A172 (cell line): ENCODE measurements at regions not wholly inside any gene's neighbourhood (a gene's known extent, or its start where the extent isn't known, plus 50 kb on each side); places are given as distances from the start of the nearest gene placed in this dataset.

Experiments used
- DNase-seq: peaks from one replicate; pipeline ENCODE4 v3.0.0-alpha.2; 2015; ENCODE audit warnings: low spot score

DNA sequence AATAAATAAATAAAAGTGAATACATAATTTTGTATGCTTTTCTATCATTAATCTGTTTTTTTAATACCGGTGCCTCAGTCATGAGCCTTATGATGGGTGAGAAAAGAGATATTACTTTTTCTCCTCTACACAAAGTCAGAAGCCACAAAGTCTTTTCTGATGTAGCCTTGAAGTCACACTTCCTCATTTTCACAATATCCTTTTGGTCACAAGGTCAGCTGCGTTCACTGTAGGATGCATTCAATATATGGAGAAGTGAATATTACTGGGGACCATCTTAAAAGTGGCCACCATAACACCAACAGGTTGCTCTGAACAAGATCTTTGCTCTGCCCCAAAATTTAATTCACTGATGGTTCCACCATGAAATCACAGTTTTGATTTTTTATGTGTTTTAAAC lies 83.3 kb upstream of the TNR start:
- DNase-seq = no peak

DNA sequence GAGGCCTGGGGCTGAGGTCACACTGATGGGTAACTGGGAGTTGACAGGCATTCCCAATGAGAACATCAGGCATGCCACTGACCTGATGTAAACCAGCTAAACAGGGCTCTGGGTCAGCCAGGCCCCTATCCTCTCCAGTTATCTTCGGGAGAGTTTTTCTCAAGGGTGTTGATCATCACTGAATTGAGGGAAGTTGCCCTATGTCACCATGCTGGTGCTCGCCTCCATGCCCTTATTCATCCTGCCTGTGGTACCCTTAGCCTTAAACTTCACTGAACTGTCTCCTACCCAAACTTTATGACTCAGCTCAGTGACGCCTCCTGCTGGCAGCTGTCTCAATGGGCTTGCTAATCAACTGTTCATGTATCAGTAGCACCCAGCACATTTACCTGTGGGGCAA lies 80.7 kb upstream of the TNR start:
- no peak for DNase-seq

DNA sequence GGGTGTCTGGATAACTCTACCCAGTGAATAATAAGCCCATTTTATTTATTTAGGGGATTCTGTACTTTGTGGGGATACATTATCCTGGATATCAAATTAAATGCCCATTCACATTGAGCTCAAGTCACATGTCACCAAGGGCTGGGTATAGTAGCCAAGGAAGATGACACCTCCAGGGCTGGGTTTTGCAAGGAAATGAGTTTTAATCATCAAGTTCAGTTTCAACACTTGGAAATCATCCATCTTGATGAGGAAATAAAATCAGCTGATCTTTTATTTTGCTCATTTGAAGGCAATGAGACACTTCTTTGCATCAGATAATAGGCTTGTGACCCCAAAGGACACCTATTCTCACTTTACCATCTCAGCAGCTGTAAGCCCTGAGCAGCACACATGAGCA lies 80.0 kb upstream of the TNR start:
- DNase-seq = no peak

DNA sequence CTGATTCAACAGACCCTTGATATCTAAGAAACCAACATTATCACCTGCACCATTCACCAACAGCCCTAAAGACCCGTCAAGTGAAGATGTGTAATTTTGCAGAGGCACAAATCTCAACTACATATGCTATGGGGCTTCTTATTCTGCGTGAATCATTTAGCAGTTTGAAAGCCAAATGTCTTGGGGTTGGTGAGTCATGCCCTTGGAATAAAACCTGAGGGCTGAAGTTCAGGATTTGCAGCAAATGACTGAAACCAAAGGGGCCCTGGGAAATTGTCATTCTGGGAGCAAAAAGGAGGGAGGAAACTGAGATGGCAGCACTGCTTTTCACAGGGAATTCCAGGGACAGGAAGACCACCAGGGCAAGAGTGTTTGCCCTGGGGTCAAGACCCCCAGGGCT lies 79.2 kb upstream of the TNR start:
- no peak for DNase-seq

DNA sequence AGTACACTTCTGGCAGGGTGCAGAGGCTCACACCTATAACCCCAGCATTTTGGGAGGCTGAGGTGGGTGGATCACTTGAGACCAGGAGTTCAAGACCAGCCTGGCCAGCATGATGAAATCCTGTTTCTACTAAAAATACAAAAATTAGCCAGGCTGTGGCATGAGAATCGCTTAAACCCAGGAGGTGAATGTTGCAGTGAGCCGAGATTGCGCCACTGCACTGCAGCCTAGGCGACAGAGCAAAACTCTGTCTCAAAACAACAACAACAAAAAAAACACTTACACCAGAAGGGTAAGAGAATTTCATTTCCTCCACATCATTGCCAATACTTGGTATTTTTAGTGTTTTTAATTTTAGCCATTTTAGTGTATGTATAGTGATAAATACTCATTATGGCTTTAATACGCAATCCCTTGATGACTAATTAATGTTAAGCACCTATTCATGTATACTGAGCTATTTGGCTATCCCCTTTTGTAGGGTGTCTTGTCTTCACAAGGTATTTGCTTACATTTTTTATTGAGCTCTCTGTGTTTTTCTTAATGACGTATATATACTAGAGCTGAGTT lies 77.1 kb upstream of the TNR start:
- no peak for DNase-seq

DNA sequence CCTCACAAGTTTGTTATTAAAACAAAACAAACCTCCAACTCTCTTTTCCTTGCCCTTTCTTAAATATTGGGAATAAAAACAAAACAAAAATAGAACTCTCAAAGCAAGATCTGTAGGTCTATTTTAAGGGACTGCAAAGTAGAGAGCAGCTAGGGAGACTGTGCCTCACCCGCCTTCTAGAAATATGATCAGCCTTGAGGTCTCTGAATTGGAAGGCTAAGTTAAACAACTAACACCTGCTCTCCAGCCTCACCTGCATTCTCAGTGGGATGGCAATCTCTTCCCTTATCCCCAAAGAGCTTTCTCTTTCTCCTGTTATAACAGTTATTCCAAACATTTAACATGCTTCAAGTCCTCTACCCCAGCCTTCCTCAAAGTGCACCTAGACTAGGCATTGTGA lies 75.5 kb upstream of the TNR start:
- DNase-seq = no peak

DNA sequence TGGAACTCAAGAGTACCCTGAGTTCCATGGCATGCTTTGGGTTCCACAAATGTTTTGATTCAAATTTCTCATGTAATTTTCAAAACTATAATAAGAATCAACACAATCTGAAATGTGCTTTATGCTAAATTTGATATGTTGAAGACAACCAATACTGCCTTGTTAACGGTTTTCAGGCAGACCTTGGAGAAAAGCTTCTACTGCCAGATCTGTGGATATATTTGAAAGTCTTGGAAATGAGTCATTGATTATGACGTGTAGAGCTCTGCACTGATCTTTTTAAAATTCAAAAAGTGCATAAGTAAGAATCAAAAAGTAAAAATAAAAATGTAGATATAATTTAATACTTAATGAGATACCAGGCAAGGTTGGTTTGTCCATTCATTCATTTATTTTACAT lies 74.0 kb upstream of the TNR start:
- no peak for DNase-seq

DNA sequence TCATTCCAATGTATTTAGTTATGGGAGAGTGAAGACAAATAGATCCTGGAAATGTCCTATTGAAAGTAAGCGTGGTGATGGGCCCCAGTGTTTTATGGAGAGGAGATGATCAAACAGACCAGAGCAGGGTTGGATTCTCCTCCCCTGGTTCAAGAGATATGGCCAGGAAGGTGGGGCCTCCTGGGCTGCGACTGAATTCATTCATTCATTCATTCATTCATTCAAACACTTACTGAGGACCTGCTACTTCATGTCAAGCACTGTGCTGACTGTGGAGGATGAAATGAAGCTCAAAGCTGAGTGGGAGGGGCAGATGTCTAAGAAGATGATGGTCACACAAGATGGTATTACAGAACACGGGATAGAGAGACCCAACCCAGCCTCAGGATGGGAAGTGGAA lies 71.5 kb upstream of the TNR start:
- DNase-seq = no peak

DNA sequence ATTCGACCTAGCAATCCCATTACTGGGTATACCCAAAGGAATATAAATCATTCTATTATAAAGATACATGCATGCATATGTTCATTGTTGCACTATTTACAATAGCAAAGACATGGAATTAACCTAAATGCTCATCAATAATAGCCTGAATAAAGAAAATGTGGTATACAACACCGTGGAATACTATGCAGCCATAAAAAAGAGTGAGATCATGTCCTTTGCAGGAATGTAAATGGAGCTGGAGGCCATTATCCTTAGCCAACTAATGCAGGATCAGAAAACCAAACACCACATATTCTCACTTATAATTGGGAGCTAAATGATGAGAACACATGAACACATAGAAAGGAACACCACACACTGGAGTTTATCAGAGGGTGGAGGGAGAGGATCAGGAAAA lies 69.5 kb upstream of the TNR start:
- DNase-seq = no peak

DNA sequence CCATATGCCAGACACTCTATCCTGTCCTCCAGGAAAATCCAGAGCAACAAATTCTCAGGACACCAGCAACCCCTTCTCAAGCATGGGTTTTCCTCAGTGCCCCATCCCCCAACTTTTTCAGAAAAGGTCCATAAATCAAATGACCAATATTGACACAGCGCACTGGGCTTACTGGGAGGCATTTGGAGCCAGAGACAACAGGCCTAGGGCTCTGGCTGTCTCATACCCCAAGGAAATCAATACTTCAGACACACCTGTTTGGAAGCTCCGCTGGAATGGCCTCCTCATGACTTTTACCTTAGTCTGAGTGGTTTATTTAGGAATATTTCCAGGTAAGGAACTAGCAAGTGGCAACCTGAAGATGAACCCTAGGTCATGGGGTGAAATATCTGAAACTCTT lies 66.9 kb upstream of the TNR start:
- DNase-seq = no peak

DNA sequence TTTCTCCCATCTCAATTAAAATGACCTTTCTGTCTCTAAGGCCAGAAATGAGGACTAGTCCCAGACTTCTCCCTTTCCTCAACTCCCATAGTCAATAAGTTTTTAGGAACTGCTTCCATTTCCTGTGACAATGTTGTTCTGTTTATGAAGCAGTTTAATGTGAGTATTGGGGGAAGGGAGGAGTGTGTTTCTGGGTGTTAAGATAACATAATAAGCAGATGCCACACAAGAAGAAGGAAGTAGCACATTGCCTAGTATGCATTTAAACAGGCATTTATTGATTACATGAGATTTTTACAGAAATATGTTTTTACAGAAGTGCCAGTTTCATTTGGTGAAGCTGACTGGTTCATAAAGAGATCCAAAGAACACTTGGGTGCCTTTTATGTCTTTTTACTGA lies 65.6 kb upstream of the TNR start:
- DNase-seq = no peak

DNA sequence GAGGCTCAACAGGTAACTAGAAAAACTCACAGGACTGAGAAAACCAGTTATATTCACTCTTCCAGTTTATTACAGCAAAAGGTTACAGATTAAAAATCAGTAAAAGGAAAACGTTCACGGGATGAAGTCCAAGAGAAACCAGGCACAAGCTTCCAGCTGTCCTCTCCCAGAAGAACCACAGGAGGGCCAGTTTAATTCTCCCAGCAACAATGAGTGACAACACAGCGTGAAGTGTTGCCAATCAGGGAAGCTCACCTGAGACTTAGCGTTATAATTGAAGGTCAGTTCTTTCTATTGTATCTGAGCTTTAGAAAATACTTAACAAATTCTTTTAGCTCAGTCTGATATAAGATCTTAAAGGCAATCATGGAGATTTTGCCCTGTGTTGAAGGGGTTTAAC lies 65.2 kb upstream of the TNR start:
- DNase-seq = no peak

DNA sequence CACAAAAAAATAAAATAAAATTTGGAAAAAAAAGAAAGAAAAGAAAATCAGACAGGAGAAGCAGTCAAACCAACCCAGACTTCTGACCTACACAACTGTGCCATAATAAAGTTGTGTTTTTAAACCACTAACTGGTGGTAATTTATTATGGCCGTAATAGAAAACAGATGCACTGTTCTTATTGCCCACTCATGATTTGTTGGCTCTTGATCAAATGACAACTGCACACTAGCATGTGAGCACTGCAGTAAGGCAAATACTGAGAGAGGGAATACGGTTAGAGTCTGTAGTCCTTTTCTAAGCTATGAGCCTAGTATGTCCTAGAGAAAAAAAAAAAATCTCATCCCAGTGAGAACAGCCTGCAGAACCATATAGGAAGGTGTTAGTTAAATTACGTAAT lies 61.2 kb upstream of the TNR start:
- no peak for DNase-seq

DNA sequence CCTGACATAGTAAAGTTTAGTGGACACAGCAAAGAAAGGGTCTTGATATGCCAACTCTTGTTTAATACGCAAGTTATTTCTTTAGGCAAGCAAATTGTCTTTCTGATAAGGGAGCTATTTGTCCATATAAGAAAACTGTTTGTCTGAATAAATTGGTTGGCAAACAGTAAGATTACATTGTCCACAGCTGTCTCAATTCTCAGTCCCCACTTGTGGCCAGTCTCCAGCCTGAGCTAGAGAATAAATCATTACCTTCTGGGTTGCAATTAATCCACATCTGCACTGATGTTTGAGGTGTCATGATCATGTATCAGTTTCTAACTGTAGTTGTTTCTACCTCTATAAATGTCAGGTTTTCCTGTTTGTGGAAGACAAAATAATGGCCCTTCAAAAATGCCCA lies 60.0 kb upstream of the TNR start:
- DNase-seq = no peak

DNA sequence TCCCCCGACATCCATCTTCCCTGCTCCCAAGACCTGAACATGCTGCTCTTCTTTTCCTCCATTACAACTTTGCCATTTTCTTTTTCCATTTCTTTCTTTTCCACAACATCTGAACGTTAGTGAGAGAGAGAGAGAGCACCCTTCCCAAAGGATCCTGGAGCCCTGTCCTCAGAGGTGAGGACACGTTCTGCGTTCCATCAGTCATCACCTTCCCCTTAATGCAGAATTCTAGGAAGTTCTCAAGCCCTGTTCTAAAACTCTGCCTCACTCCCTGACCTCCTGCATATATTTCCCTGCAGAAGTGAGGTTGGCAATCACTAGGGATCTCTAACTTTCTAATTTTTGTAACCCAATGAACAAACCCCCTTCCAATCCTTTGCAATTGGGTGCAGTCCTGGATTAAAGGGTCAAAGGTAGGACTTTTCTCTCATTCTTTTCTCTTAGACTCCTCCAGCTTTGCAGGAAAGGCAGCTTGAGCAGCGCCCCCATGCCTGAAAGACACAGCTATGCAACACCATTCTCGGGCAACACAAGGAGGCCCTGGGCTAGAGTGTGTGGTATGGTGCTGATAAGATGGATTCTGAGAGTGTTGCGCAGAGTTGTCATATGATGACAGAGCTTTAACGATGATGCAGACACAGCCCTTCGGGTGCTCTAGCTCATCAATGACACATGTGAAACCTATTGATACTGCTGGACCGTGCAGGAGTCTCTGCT lies 59.2 kb upstream of the TNR start:
- no peak for DNase-seq

DNA sequence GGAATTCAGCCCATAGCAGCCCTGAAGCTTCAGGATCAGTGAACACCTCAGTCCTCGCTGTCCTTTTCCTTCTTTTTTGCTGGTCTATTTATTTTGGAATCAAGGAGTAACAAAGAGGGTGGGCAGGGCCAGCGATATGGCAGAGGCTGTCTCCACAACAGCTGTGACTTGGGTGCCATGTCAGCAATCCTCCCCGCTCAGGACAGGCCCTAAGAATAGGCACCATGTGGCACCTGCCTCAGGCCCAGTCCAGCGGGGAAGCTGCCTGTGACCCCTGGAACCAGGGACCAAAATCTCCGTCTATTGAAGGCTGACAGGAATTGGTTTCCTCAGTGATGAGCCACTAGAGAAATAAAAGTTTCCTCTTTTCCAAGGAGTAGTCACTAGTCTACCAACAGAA lies 58.6 kb upstream of the TNR start:
- no peak for DNase-seq

DNA sequence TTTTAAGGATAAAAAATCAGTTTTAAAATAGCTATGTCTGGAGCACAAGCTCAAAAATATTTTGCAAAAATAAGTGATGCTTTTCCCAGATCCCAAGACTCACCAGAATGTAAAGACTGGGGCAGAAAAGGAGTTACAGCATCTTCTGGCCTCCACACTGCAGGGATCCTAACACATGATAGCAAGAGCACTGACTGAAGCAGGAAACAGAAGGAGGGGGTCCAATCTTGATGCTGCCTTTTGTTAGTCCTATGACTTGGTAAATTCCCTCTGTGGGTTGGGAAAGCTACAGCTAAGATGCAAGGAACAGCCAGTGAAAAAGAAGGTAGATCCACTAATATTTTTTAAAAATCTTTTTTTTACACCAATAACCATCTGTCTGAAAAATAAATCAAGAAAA lies 54.2 kb upstream of the TNR start:
- no peak for DNase-seq

DNA sequence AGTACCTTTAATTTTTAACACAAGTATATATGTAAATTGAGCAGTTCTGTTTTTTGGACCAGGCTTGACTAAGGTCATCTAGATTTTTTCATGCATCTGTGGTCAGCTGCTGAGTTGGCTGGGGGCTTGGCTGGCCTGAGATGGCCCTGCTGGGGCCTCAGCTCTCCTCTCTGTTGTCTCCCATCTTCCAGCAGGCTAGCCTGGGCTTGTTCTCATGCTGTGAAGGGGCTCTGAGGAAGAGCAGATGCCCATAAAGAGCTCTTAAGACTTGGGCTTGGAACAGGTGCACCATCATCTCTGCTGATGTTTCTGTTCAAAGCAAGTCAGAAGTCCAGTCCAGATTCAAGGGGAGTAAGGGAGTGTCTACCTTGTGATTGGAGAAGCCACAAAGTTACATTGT lies 51.2 kb upstream of the TNR start:
- DNase-seq = no peak

DNA sequence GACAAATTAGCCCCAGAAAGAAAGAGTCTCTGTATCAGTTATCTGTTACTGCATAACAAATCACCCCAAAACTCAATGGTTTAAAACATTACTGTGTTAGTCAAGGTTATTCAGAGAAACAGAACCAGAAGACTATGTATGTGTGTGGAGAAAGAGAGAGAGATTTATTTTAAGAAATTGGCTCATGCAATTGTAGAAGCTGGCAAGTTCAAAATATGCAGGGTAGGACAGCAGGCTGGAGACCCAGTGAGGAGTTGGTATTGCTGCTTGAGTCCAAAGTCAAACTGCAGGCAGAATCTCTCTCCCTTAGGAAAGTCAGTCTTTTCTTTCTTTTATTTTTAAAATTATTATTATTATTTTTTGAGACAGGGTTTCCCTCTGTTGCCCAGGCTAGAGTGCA lies 50.2 kb upstream of the TNR start:
- no peak for DNase-seq
